GM12878 (cell line): ENCODE measurements at regions not wholly inside any gene's neighbourhood (a gene's known extent, or its start where the extent isn't known, plus 50 kb on each side); places are given as distances from the start of the nearest gene placed in this dataset.

Experiments
- ASH2L ChIP-seq: fragments of 300-600, 200-600 bp; sonication (generic); IDR thresholded peaks from 2 replicates; pipeline ENCODE4 v1.6.1; 2017; ENCODE audit warnings: low read depth, mild to moderate bottlenecking, borderline replicate concordance
- CEBPB ChIP-seq, 2 experiments: fragments of 150-350 bp in 1 of 2; IDR thresholded peaks; 2 replicates each; pipeline ENCODE4 v1.6.1; 2012 to 2014; ENCODE audit warnings: low read depth in 2 of 2, low read length in 2 of 2, borderline replicate concordance in 1 of 2, inconsistent platforms in 1 of 2
- CHD1 ChIP-seq: IDR thresholded peaks from 2 replicates; pipeline ENCODE4 v1.6.1; 2012; ENCODE audit warnings: low read depth, low read length, improper control_type of control experiment
- EP300 ChIP-seq, 2 experiments: fragments of 150-350 bp in 1 of 2; IDR thresholded peaks; 2 replicates each; pipeline ENCODE4 v1.6.1; 2011 to 2012; ENCODE audit warnings: low read depth in 2 of 2, low read length in 2 of 2, borderline replicate concordance in 1 of 2, improper control_type of control experiment in 1 of 2, inconsistent platforms in 1 of 2; ENCODE audit not compliant: control insufficient read depth in 1 of 2
- ESRRA ChIP-seq: IDR thresholded peaks from 2 replicates; pipeline ENCODE4 v1.6.1; 2012; ENCODE audit warnings: mild to moderate bottlenecking, low read length, improper control_type of control experiment
- ETV6 ChIP-seq, 2 experiments: fragments of 450-650 bp in 1 of 2; IDR thresholded peaks in 1 of 2; conservative IDR thresholded peaks in 1 of 2; 2 replicates each; pipeline ENCODE4 v1.6.1; 2014; ENCODE audit warnings: antibody characterized with exemption in 1 of 2, borderline replicate concordance in 1 of 2, low read depth in 1 of 2, mild to moderate bottlenecking in 1 of 2, moderate library complexity in 1 of 2
- FOXM1 ChIP-seq: IDR thresholded peaks from 2 replicates; pipeline ENCODE4 v1.6.1; 2012; ENCODE audit warnings: low read depth, mild to moderate bottlenecking, inconsistent platforms, low read length, moderate library complexity
- HDAC6 ChIP-seq: fragments of 200-600 bp; sonication (generic); IDR thresholded peaks from one replicate; pipeline ENCODE4 v1.8.0; 2017; ENCODE audit warnings: antibody characterized with exemption; ENCODE audit not compliant: unreplicated experiment
- IRF3 ChIP-seq: fragments of 450-650 bp; IDR thresholded peaks from 2 replicates; pipeline ENCODE4 v1.6.1; 2014; ENCODE audit warnings: mild to moderate bottlenecking
- IRF4 ChIP-seq: IDR thresholded peaks from 2 replicates; pipeline ENCODE4 v1.6.1; 2011; ENCODE audit warnings: low read depth, low read length
- MTA3 ChIP-seq: IDR thresholded peaks from 2 replicates; pipeline ENCODE4 v1.6.1; 2012; ENCODE audit warnings: low read length, inconsistent platforms, borderline replicate concordance
- NBN ChIP-seq: fragments of 450-650 bp; IDR thresholded peaks from 2 replicates; pipeline ENCODE4 v1.6.1; 2016
- NR2C2 ChIP-seq: IDR thresholded peaks from 2 replicates; pipeline ENCODE4 v1.6.1; 2011; ENCODE audit warnings: borderline replicate concordance, low read depth; ENCODE audit not compliant: control insufficient read depth, insufficient read length
- PAX8 ChIP-seq: fragments of 450-650 bp; IDR thresholded peaks from 2 replicates; pipeline ENCODE4 v1.6.1; 2017; ENCODE audit warnings: mild to moderate bottlenecking, moderate library complexity
- PBX3 ChIP-seq: IDR thresholded peaks from 2 replicates; pipeline ENCODE4 v1.6.1; 2011; ENCODE audit warnings: mild to moderate bottlenecking, low read depth, low read length, moderate library complexity; ENCODE audit not compliant: insufficient replicate concordance
- PKNOX1 ChIP-seq: fragments of 450-650 bp; IDR thresholded peaks from 2 replicates; pipeline ENCODE4 v1.6.1; 2016; ENCODE audit warnings: mild to moderate bottlenecking
- PML ChIP-seq: IDR thresholded peaks from 2 replicates; pipeline ENCODE4 v1.6.1; 2012; ENCODE audit warnings: low read length, inconsistent platforms
- POLR2AphosphoS2 ChIP-seq: IDR thresholded peaks from 2 replicates; pipeline ENCODE4 v1.6.1; 2011; ENCODE audit warnings: low read depth, mild to moderate bottlenecking, low read length, improper control_type of control experiment, moderate library complexity
- RCOR1 ChIP-seq: conservative IDR thresholded peaks from 2 replicates; pipeline ENCODE4 v1.6.1; 2012; ENCODE audit warnings: low read depth, low read length, improper control_type of control experiment
- RUNX3 ChIP-seq: IDR thresholded peaks from 2 replicates; pipeline ENCODE4 v1.6.1; 2012; ENCODE audit warnings: low read length, inconsistent platforms
- SP1 ChIP-seq: IDR thresholded peaks from one replicate; pipeline ENCODE4 v1.6.1; 2011; ENCODE audit warnings: low read depth, low read length
- SREBF2 ChIP-seq: IDR thresholded peaks from 2 replicates; pipeline ENCODE4 v1.6.1; 2012; ENCODE audit warnings: mild to moderate bottlenecking, low read length
- TCF12 ChIP-seq: IDR thresholded peaks from 2 replicates; pipeline ENCODE4 v1.6.1; 2011; ENCODE audit warnings: low read depth, mild to moderate bottlenecking, low read length
- TCF3 ChIP-seq: IDR thresholded peaks from 2 replicates; pipeline ENCODE4 v1.6.1; 2012; ENCODE audit warnings: low read depth, mild to moderate bottlenecking, low read length, borderline replicate concordance; ENCODE audit not compliant: insufficient read depth
- TCF7 ChIP-seq: IDR thresholded peaks from 2 replicates; pipeline ENCODE4 v1.6.1; 2014; ENCODE audit warnings: antibody characterized with exemption, borderline replicate concordance
- ZNF274 ChIP-seq: IDR thresholded peaks from one replicate; pipeline ENCODE4 v1.8.0; 2011; ENCODE audit not compliant: insufficient read length, insufficient read depth
- ZSCAN29 ChIP-seq: fragments of 450-650 bp; IDR thresholded peaks from 2 replicates; pipeline ENCODE4 v1.6.1; 2017; ENCODE audit warnings: mild to moderate bottlenecking, moderate library complexity

- TF ChIP-seq ZSCAN29 = no peak
- no peak for TF ChIP-seq TCF3
- no peak for TF ChIP-seq IRF3
- no peak for TF ChIP-seq TCF12
- no peak for TF ChIP-seq ETV6 (conservative IDR thresholded peaks at IDR 0.05 in 1 of 2, IDR thresholded peaks at IDR 0.05 in 1 of 2; ENCODE audit: borderline replicate concordance in 1 of 2, low read depth in 1 of 2)
- TF ChIP-seq ZNF274 = no peak
- no peak for TF ChIP-seq NR2C2
- TF ChIP-seq PKNOX1 = peak; percentile 36; the same call in 1 of the 2 replicates
- no peak for TF ChIP-seq CHD1
- no peak for TF ChIP-seq IRF4
- TF ChIP-seq PBX3 = no peak
- no peak for TF ChIP-seq PAX8
- no peak for TF ChIP-seq SREBF2
- TF ChIP-seq RCOR1 = no peak
- TF ChIP-seq FOXM1 = no peak
- TF ChIP-seq SP1 = no peak
- TF ChIP-seq MTA3 = no peak
- no peak for TF ChIP-seq HDAC6
- peak in 1 of 2 experiments; percentile 68; a peak in 3 of 4 replicates for TF ChIP-seq EP300 (IDR thresholded peaks at IDR 0.05; ENCODE audit: borderline replicate concordance in 1 of 2, control insufficient read depth in 1 of 2, low read depth in 2 of 2, low read length in 2 of 2)
- no peak for TF ChIP-seq ESRRA
- TF ChIP-seq PML = no peak
- no peak for TF ChIP-seq CEBPB (IDR thresholded peaks at IDR 0.05; ENCODE audit: borderline replicate concordance in 1 of 2, low read depth in 2 of 2, low read length in 2 of 2)
- TF ChIP-seq POLR2AphosphoS2 = no peak
- TF ChIP-seq TCF7 = no peak
- no peak for TF ChIP-seq RUNX3
- no peak for TF ChIP-seq ASH2L
- TF ChIP-seq NBN = peak; percentile 55; the same call in 1 of the 2 replicates
These were observed 216.5 kb upstream of the MKLN1 start (continued) for GRCh38 chr7:131111081-131111576.
